T-helper 22 cell (primary cell): ENCODE measurements at regions not wholly inside any gene's neighbourhood (a gene's known extent, or its start where the extent isn't known, plus 50 kb on each side); places are given as distances from the start of the nearest gene placed in this dataset.
A peak's percentile ranks its signal among the peaks of the same experiment; 100 is the strongest.

Experiments
- DNase-seq: peaks from one replicate; pipeline ENCODE4 v3.0.0-alpha.2; 2020; ENCODE audit warnings: low read depth

GRCh38 chr14:22513066-22513812 lies 75.8 kb downstream of the DAD1 start:
- DNase-seq = no peak

DNA sequence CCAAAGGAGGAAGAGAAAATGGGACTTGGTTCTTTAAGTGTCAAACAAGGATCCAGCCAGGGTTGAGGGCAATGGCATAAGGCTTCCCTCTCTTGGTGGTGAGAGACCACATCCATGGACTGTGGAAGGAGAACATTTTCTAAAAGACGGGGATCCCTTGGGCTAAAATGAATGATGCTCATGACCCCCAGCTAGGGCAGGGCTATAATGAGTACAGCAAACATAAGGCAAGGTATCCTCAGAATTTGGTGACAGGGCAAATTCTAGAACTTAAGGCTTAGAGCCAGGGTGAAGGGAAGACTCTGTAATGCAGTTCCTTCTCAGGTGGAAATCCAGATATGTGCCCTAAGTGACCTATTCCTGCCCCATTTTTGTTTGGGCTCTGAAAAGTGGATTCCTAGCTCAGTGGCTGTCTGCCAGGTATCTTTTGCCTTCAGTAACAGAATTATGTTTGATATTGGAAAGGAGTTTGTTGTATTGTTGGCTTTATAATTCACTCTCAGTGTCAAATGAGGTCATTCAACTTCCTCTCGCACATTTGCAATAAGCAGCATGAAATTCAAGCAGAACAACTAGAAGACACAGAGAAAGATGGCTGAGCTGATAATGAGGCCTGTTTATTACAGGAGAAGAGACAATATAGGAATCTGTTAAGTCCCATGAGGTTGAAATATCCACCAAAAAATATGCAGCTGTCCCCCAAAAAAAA lies 76.8 kb downstream of the DAD1 start:
- DNase-seq = no peak

DNA sequence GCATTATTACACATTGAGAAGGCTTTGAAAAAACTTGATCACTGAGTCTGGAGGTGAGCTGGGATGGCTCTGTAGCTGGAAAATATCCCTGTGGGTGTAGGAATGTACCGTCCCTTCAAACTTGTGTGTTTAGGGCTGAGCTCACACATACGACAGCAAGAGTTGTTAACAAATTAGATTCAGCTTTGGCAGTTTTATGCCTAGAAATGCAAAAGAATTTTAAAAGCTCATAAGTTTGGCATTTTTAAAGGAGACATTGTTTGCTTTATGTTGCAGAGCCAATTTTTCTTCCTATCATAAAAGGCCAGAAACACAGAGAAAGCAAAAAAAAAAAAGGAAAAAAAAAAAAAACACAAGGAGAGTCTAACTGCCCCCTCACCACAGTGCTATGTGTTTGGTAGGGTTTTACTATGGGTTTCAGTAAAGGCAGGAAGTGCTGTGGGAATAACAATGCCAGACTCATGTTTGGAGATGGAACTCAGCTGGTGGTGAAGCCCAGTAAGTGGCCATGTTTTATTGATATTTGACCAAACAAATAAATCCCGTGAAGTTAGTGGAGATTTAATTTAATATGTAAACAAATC lies 78.4 kb downstream of the DAD1 start:
- DNase-seq = no peak

GRCh38 chr14:22509751-22510300 lies 79.2 kb downstream of the DAD1 start:
- no peak for DNase-seq

- DNase-seq = no peak
These were observed 79.9 kb downstream of the DAD1 start for GRCh38 chr14:22509036-22509709.

DNA sequence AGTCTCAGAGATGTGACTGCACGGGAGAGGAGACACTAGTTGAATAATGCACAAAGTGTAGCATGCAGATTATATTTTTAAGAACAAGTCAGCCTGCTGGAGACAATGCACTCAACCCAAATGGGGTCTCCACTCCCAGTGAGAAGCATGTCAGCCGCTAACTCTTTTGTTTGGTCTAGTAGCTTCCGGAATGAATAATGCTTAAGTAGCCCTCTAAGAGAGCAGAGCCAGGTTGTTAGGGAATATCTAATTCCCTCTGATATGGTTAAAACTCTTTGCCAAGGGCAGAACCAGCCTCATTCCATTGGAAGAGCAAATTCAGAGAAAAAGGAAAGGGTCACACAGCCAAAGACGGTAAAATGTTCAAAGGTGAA lies 80.4 kb downstream of the DAD1 start:
- no peak for DNase-seq

GRCh38 chr14:22508150-22508457 lies 80.9 kb downstream of the DAD1 start:
- DNase-seq = no peak

- no peak for DNase-seq
These were observed 82.2 kb downstream of the DAD1 start for GRCh38 chr14:22506778-22507351.

GRCh38 chr14:22506378-22506710 lies 82.7 kb downstream of the DAD1 start:
- no peak for DNase-seq

DNA sequence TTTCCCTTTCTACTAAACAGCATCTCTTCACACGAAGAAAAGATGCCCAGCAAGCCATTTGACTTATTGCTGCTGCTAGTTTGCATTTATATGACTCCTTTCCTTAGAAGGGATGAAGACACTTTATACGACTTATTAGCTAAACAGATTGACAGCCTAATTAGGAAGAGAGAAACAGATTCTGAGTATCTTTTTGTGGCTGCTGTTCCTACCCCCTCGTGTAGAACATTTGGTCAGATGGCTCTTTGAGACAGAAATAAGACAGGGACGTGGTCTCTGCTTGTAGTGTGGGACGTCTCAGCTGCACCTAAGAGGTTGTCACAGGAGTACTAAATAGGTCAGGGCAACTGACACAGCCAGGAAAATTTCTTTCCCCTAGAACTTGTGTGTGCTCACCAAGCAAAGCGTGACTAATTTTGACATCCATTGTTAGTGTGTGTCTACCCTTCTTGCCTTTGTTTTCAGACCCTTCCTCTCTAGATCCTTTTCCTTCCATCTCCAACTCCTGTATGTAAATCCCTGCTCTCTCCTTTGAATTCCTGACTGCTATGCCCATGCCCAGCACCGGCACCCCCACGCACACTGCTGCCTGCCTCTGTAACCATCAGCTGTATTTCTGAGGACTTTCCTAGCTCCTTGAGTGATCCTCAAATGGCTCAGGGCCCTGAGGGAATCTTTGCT lies 83.2 kb downstream of the DAD1 start:
- peak; percentile 46 for DNase-seq

- no peak for DNase-seq
These were observed 83.7 kb downstream of the DAD1 start for GRCh38 chr14:22505309-22505696.

GRCh38 chr14:22502551-22502950 lies 86.5 kb downstream of the DAD1 start:
- DNase-seq = no peak

GRCh38 chr14:22502007-22502406 lies 87.0 kb downstream of the DAD1 start:
- DNase-seq = no peak

DNA sequence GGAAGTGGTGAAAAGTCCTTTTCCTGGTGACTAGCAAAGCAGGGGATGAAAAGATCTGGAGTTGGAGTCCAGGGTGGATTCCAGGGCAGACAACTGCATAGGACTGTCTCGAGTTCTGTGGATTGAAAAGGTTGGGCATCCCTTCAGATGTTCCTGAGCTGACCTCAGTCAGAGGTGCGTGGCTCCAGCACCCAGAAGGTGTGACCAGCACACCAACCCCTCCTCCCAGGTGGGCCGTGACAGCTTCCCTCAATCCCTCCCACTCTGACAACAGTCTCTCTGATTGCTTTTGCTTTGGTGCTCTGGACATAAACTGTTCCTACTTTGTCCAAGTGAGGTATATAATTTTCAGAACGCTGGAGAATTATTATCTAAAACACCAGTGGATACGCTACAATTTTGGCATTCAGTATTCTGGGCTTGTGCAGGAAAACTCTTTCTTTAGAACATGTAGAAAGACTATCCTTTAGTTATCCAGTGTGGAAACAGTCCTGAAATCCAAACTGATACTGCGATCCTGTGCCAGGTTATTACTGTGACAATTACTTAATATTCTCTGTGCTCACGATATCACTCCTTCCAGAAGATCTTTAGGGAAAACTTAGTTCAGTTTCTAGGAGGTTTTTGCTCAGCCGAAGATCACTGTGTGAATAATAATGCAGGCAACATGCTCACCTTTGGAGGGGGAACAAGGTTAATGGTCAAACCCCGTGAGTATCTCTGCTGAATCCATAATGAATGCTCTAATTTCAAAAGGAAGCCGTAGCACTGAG lies 87.9 kb downstream of the DAD1 start:
- no peak for DNase-seq

- DNase-seq = no peak
These were observed 88.5 kb downstream of the DAD1 start for GRCh38 chr14:22500525-22500924.

- no peak for DNase-seq
These were observed 91.3 kb downstream of the DAD1 start for GRCh38 chr14:22497671-22498093.

DNA sequence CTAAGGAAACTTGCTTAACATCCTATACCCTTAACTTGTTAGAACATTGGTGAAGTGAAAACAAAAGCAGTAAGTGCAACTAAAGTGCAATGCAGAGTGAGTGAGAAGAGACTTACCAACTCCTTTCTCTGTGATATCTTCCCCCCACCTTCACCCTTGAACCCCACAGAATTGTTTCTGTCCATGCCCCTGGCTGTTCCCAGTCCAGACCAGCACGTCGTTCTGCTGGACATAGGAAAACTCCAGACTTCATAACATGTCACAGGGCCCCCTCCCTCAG lies 91.9 kb downstream of the DAD1 start:
- DNase-seq = no peak

DNA sequence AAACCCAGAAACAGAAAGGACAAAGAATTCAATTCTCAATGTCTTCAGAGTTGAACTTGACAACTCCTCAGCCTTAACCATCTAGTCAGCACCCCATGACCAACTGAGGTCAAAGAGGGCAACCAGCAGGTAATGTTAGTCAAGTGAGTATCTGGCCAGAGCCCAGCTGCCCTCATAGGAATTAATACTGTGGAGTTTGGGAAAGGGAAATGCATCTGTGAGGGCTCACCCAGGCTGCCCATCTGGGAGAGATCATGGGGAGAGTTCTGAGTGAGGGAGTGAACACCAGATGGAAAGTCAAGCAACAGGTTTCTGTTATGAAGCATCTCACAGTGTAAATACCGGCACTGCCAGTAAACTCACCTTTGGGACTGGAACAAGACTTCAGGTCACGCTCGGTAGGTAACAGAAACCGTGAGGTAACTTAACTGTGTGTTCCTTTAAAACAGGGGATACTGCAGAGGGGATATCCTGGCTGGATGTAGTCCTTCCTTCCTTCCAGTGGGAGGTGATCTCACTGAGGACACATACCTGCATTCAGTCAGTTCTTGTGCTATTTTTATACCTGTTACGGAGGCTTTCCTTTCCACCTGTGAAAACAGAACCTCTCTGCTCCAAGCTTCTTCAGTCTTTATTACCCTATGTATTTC lies 94.4 kb downstream of the DAD1 start:
- DNase-seq = no peak

- no peak for DNase-seq
These were observed 95.3 kb downstream of the DAD1 start for GRCh38 chr14:22493753-22494152.

DNA sequence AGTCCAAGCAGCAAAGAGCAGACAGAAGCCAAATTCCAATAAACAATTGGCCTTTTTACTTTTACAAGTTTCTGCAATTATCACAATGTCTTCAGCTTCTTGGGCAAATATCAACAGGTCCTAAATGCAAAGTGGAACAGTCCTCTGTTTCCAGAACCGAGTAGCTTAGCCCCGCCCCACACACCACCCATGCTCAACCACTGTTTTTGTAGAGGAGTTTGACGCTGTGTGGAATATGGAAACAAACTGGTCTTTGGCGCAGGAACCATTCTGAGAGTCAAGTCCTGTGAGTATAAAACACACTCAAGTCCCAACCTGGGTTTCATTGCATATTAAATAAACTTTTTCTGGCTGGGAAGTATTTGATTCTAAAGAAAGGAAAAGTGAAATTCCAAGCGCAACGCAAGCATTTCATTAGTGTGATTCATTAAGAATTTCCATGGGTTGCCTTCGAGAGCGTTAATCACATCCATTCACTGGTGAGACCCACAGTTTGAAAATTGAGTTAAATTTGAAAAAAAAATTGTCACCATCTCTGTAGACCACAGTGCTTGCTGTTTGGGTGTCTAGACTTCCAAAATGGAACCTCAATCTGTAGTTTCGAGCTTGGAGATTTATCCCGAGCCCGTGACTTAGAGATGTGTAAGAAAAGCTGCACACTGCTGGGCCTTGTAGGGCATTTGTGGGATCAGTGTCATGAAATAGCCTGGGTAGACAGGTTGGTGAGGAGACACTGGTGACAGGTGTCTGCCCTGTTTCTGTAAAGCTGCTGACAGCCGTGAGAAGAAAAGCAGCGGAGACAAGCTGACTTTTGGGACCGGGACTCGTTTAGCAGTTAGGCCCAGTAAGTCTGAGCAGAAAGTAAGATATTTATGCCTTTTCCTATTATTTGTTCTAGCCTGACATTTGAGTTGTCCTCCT lies 96.1 kb downstream of the DAD1 start:
- DNase-seq = no peak
